SK-N-MC (cell line): ENCODE measurements at regions not wholly inside any gene's neighbourhood (a gene's known extent, or its start where the extent isn't known, plus 50 kb on each side); places are given as distances from the start of the nearest gene placed in this dataset.

Source experiments
- EZH2 ChIP-seq: fragments of 200-600 bp; sonication (generic); IDR thresholded peaks from one replicate; pipeline ENCODE4 v1.6.1; 2017; ENCODE audit warnings: antibody characterized with exemption
- FOXP2 ChIP-seq: optimal IDR thresholded peaks from 2 replicates; pipeline ENCODE3; 2011; ENCODE audit warnings: mild to moderate bottlenecking, moderate library complexity; ENCODE audit not compliant: insufficient read depth; ENCODE audit errors: extremely low read length, control extremely low read depth
- POLR2AphosphoS5 ChIP-seq: IDR thresholded peaks from 2 replicates; pipeline ENCODE4 v1.6.1; 2012; ENCODE audit warnings: mild to moderate bottlenecking, low read depth, low read length, borderline replicate concordance

DNA sequence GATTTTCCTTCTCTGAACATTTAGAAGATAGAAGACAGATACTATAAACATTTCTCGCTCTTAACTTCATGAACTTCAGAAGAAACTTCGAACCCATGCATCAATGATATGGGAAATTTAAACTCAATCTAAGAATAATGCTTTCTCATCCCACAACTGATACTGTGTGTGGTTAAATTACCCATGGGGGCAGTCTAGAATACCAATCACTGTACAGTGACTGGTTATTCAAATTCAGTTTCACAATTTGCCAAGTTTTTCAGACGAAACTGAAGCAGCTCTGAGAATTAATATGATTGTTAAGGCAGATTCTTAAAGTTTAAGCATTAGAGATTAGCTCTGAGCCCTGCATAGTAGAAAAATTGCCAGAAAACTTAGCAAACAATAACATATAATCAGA lies 431.0 kb downstream of the SH3GL2 start:
- TF ChIP-seq POLR2AphosphoS5 (no peak), EZH2 (no peak), FOXP2 (no peak)
